Natural killer cell (primary cell): ENCODE measurements at regions not wholly inside any gene's neighbourhood (a gene's known extent, or its start where the extent isn't known, plus 50 kb on each side); places are given as distances from the start of the nearest gene placed in this dataset.

Experiments
- ATAC-seq, 3 donors: fragments of 150-1000 bp in 2 of 3; fragments of 200-7000 bp in 1 of 3; cut with Tn5 transposase; 1 replicate in 1 of 3; 2 replicates in 2 of 3; pipeline ENCODE4 v1.10.0; 2021; ENCODE audit warnings: mild to moderate bottlenecking in 2 of 3, moderate library complexity in 2 of 3
- DNase-seq, 2 donors: peaks; one replicate each; pipeline versions ENCODE4 v3.0.0 to v3.0.0-alpha.2; 2013 to 2021; ENCODE audit warnings: mixed read lengths in 1 of 2
- H3K27ac ChIP-seq: one replicate; pipeline ENCODE4 v1.5.1; 2013; ENCODE audit warnings: mild to moderate bottlenecking, low read length
- H3K27me3 ChIP-seq: one replicate; pipeline ENCODE4 v1.6.1; 2013; ENCODE audit warnings: low read length; ENCODE audit not compliant: control insufficient read depth, insufficient read depth
- H3K36me3 ChIP-seq: one replicate; pipeline ENCODE4 v1.6.1; 2013; ENCODE audit warnings: low read length; ENCODE audit not compliant: control insufficient read depth, insufficient read depth
- H3K4me1 ChIP-seq: one replicate; pipeline ENCODE4 v1.6.1; 2013; ENCODE audit warnings: low read length; ENCODE audit not compliant: control insufficient read depth, insufficient read depth
- H3K4me3 ChIP-seq: one replicate; pipeline ENCODE4 v1.5.1; 2013; ENCODE audit warnings: low read length
- H3K9me3 ChIP-seq: one replicate; pipeline ENCODE4 v1.6.1; 2013; ENCODE audit warnings: low read length; ENCODE audit not compliant: control insufficient read depth, insufficient read depth
- H3K27ac Mint-ChIP-seq, 2 donors: one replicate each; pipeline ENCODE4 v1.8.0; 2022; ENCODE audit warnings: mild to moderate bottlenecking in 2 of 2, mixed read lengths in 2 of 2, moderate library complexity in 1 of 2
- H3K27me3 Mint-ChIP-seq, 2 donors: one replicate each; pipeline ENCODE4 v1.8.0; 2022; ENCODE audit warnings: low read depth in 2 of 2, mixed read lengths in 2 of 2
- H3K36me3 Mint-ChIP-seq: one replicate; pipeline ENCODE4 v1.8.0; 2022; ENCODE audit warnings: mixed read lengths
- H3K4me1 Mint-ChIP-seq, 2 donors: one replicate each; pipeline ENCODE4 v1.8.0; 2022; ENCODE audit warnings: mixed read lengths in 2 of 2
- H3K4me3 Mint-ChIP-seq: one replicate; pipeline ENCODE4 v1.8.0; 2022; ENCODE audit warnings: mild to moderate bottlenecking, moderate library complexity, mixed read lengths
- H3K9me3 Mint-ChIP-seq, 2 donors: one replicate each; pipeline ENCODE4 v1.8.0; 2022; ENCODE audit warnings: mixed read lengths in 2 of 2
- WGBS: methylation state at CpG from one replicate; pipeline ENCODE4 v1.1.7; 2013; ENCODE audit warnings: missing lambda C conversion rate; ENCODE audit not compliant: insufficient coverage; 5-methylcytosine and 5-hydroxymethylcytosine counted together
- intact Hi-C: fragments of 100-400 bp; cut with micrococcal nuclease; formaldehyde crosslinking; loops from one replicate; pipeline ENCODE4 v1.14.2; 2022
- TF ChIP-seq, protein P1 (sequence below): fragments of 200-600 bp; IDR thresholded peaks from one replicate; pipeline ENCODE4 v1.8.0; 2022; ENCODE audit warnings: antibody characterized with exemption

GRCh38 chr4:30269850-30270249, 450.3 kb upstream of the PCDH7 start:
- ATAC-seq (no peak), DNase-seq (no peak)
- no peaks in the 10 kb centered on the region for H3K27me3 ChIP-seq
- H3K9me3 Mint-ChIP-seq, result peaks cover 14% of the 10 kb centered on the region in 2 donors
- no peak overlapping the region for H3K4me3 Mint-ChIP-seq
- H3K4me1 Mint-ChIP-seq, result no peaks in the 10 kb centered on the region
- H3K4me3 ChIP-seq, result no peak overlapping the region
- H3K27ac ChIP-seq, result no peak overlapping the region
- no peaks in the 10 kb centered on the region for H3K9me3 ChIP-seq
- H3K36me3 ChIP-seq, result no peaks in the 10 kb centered on the region
- TF ChIP-seq, protein P1, sequence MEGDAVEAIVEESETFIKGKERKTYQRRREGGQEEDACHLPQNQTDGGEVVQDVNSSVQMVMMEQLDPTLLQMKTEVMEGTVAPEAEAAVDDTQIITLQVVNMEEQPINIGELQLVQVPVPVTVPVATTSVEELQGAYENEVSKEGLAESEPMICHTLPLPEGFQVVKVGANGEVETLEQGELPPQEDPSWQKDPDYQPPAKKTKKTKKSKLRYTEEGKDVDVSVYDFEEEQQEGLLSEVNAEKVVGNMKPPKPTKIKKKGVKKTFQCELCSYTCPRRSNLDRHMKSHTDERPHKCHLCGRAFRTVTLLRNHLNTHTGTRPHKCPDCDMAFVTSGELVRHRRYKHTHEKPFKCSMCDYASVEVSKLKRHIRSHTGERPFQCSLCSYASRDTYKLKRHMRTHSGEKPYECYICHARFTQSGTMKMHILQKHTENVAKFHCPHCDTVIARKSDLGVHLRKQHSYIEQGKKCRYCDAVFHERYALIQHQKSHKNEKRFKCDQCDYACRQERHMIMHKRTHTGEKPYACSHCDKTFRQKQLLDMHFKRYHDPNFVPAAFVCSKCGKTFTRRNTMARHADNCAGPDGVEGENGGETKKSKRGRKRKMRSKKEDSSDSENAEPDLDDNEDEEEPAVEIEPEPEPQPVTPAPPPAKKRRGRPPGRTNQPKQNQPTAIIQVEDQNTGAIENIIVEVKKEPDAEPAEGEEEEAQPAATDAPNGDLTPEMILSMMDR, result no peak
- H3K27me3 Mint-ChIP-seq, result no peaks in the 10 kb centered on the region
- intact Hi-C loops, result no loop called here
- no peaks in the 10 kb centered on the region for H3K4me1 ChIP-seq
- peaks cover 6% of the 10 kb centered on the region for H3K36me3 Mint-ChIP-seq
- WGBS, result 75% methylated on average over 3 of the region's 6 CpGs
- no peak overlapping the region for H3K27ac Mint-ChIP-seq

DNA sequence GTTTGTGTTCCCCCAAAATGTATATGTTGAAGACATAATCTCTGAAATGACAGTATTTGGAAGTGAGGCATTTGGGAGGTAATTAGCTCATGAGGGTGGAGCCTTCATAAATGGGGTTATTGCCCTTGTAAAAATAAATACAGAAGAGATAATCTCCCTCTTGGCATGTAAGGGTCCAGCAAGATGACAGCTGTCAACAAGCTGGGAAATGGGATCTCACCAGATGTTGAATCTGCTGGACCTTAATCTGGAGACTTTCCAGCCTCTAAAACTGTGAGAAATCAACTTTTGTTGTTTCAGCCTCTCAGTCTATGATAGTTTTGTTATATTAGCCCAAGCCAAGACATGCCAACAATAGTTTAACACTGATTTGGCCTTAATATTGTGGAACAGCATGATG, 438.2 kb upstream of the PCDH7 start:
- no peaks in the 10 kb centered on the region for H3K36me3 ChIP-seq
- H3K36me3 Mint-ChIP-seq, result no peaks in the 10 kb centered on the region
- ATAC-seq (no peak), DNase-seq (no peak)
- no peaks in the 10 kb centered on the region for H3K4me1 Mint-ChIP-seq
- TF ChIP-seq, protein P1, result no peak
- H3K9me3 ChIP-seq, result no peaks in the 10 kb centered on the region
- no peaks in the 10 kb centered on the region for H3K4me1 ChIP-seq
- no peaks in the 10 kb centered on the region for H3K27me3 ChIP-seq
- no peak overlapping the region for H3K4me3 Mint-ChIP-seq
- H3K27me3 Mint-ChIP-seq, result no peaks in the 10 kb centered on the region
- intact Hi-C loops, result no loop called here
- no peak overlapping the region for H3K4me3 ChIP-seq
- H3K27ac ChIP-seq, result no peak overlapping the region
- no peak overlapping the region for H3K27ac Mint-ChIP-seq
- H3K9me3 Mint-ChIP-seq, result peaks cover 12 to 16% of the 10 kb centered on the region in 2 donors

GRCh38 chr4:30283336-30283735, 436.8 kb upstream of the PCDH7 start:
- Mint-ChIP-seq H3K4me3 (no peak overlapping the region), H3K9me3 (peaks cover 13 to 21% of the 10 kb centered on the region in 2 donors), H3K27me3 (no peaks in the 10 kb centered on the region), H3K36me3 (no peaks in the 10 kb centered on the region), H3K27ac (no peak overlapping the region), H3K4me1 (no peaks in the 10 kb centered on the region)
- Histone ChIP-seq H3K36me3 (no peaks in the 10 kb centered on the region), H3K9me3 (no peaks in the 10 kb centered on the region), H3K4me1 (no peaks in the 10 kb centered on the region), H3K27me3 (no peaks in the 10 kb centered on the region), H3K27ac (no peak overlapping the region), H3K4me3 (no peak overlapping the region)
- no peak for DNase-seq
- intact Hi-C loops, result no loop called here
- ATAC-seq, result no peak
- TF ChIP-seq, protein P1, result no peak
- 82% methylated on average over 3 of the region's 3 CpGs for WGBS

GRCh38 chr4:30294295-30294694, 425.9 kb upstream of the PCDH7 start:
- Mint-ChIP-seq H3K4me1 (no peaks in the 10 kb centered on the region), H3K27ac (no peak overlapping the region), H3K36me3 (peaks cover 6% of the 10 kb centered on the region), H3K27me3 (no peaks in the 10 kb centered on the region), H3K4me3 (no peak overlapping the region), H3K9me3 (peaks cover 19 to 24% of the 10 kb centered on the region in 2 donors)
- TF ChIP-seq, protein P1, result no peak
- H3K4me1 ChIP-seq, result no peaks in the 10 kb centered on the region
- DNase-seq, result no peak
- ATAC-seq, result no peak
- no peak overlapping the region for H3K27ac ChIP-seq
- WGBS, result 46% methylated on average over 3 of the region's 3 CpGs
- H3K36me3 ChIP-seq, result no peaks in the 10 kb centered on the region
- H3K9me3 ChIP-seq, result peaks cover 5% of the 10 kb centered on the region
- no peak overlapping the region for H3K4me3 ChIP-seq
- H3K27me3 ChIP-seq, result no peaks in the 10 kb centered on the region
- intact Hi-C loops, result no loop called here
